ENCODE measurements at regions not wholly inside any gene's neighbourhood (a gene's known extent, or its start where the extent isn't known, plus 50 kb on each side); places are given as distances from the start of the nearest gene placed in this dataset.

DNA sequence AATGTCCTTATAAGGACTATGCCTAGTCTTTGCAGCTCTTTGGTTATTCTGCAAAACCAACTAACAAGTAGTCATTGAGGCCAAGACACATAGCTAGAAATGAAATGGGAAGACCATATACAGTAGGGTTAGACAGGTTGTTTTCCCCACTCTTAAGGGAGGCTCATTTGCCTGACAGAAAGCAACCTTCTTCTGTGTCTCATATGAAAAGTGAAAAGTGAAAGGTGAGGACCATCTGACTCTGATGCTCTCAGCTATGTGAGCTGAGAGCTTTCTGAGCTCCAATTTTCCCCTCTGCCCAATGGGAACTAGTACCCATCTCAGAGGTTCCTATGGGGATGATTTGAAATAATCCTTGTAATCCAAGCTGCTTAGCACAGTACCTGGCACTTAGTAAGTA, 142.0 kb upstream of the BDNF start:
- TF ChIP-seq MYC (IDR thresholded peaks at IDR 0.05; ENCODE audit: low read depth, low read length) (no peak), POLR2A (IDR thresholded peaks at IDR 0.05; ENCODE audit: extremely low read depth, insufficient read length) (no peak)
- TF ChIP-seq, protein P1, sequence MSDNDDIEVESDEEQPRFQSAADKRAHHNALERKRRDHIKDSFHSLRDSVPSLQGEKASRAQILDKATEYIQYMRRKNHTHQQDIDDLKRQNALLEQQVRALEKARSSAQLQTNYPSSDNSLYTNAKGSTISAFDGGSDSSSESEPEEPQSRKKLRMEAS (IDR thresholded peaks at IDR 0.05; ENCODE audit: low read depth, low read length), result no peak
- TF ChIP-seq, protein P2, sequence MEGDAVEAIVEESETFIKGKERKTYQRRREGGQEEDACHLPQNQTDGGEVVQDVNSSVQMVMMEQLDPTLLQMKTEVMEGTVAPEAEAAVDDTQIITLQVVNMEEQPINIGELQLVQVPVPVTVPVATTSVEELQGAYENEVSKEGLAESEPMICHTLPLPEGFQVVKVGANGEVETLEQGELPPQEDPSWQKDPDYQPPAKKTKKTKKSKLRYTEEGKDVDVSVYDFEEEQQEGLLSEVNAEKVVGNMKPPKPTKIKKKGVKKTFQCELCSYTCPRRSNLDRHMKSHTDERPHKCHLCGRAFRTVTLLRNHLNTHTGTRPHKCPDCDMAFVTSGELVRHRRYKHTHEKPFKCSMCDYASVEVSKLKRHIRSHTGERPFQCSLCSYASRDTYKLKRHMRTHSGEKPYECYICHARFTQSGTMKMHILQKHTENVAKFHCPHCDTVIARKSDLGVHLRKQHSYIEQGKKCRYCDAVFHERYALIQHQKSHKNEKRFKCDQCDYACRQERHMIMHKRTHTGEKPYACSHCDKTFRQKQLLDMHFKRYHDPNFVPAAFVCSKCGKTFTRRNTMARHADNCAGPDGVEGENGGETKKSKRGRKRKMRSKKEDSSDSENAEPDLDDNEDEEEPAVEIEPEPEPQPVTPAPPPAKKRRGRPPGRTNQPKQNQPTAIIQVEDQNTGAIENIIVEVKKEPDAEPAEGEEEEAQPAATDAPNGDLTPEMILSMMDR (IDR thresholded peaks at IDR 0.05; ENCODE audit: low read depth, low read length), result no peak
- no peak overlapping the region for H3K4me3 ChIP-seq (ENCODE audit: low read depth, low read length)
- no peak for DNase-seq (ENCODE audit: low read depth)

DNA sequence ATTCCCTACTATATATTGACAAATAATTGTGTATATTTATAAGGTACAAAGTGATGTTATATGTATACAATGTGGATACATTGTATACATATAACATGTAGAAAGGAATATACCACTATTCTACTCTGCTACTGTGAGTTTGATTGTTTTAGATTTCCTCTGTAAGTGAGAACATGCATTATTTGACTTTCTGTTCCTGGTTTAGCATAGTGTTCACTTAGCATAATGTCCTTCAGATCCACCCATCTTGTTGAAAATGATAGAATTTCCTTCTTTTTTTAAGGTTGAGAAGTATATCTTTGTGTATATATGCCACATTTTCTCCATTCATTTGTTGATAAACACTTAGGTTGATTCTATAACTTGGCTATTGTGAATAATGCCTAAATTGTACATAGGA, 140.8 kb upstream of the BDNF start:
- no peak for TF ChIP-seq MYC (IDR thresholded peaks at IDR 0.05; ENCODE audit: low read depth, low read length)
- TF ChIP-seq POLR2A (IDR thresholded peaks at IDR 0.05; ENCODE audit: extremely low read depth, insufficient read length), result no peak
- TF ChIP-seq, protein P1 (IDR thresholded peaks at IDR 0.05; ENCODE audit: low read depth, low read length), result no peak
- TF ChIP-seq, protein P2 (IDR thresholded peaks at IDR 0.05; ENCODE audit: low read depth, low read length), result no peak
- no peak for DNase-seq (ENCODE audit: low read depth)
- H3K4me3 ChIP-seq (ENCODE audit: low read depth, low read length), result no peak overlapping the region

DNA sequence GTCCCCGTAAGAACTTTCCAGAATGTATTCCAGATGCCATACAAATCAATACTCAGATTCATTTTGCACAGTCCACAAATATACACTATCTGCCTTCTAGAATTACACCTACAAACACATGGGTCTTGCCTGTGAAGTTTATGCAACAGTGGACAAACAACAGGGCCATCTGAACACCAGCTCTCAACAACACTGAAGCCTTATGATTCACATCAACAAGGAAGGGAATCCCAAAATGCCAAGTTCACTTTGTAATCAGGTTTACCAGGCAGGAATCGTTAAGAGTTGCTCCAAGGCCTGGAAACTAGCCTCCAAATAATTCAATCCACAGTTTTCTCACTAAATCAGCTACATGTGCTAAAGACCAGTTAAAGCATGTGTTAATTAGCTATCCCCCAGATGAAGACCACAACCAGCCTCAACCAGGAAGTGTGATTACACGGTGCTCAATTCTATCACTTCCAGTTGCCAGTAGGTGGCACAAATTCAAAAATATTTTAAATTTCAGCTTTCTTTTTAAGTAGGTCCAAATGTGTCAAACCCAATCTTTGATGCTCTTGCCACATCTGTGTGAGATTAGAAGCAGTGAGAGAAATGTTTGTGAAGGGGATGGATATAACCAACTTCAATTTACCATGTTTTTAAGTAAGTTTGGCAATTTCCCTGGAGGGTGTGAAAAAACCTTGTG, 139.1 kb upstream of the BDNF start:
- H3K4me3 ChIP-seq (ENCODE audit: low read depth, low read length), result no peak overlapping the region
- no peak for TF ChIP-seq MYC (IDR thresholded peaks at IDR 0.05; ENCODE audit: low read depth, low read length)
- TF ChIP-seq, protein P2 (IDR thresholded peaks at IDR 0.05; ENCODE audit: low read depth, low read length), result peak; percentile 34
- DNase-seq (ENCODE audit: low read depth), result peak; percentile 41

DNA sequence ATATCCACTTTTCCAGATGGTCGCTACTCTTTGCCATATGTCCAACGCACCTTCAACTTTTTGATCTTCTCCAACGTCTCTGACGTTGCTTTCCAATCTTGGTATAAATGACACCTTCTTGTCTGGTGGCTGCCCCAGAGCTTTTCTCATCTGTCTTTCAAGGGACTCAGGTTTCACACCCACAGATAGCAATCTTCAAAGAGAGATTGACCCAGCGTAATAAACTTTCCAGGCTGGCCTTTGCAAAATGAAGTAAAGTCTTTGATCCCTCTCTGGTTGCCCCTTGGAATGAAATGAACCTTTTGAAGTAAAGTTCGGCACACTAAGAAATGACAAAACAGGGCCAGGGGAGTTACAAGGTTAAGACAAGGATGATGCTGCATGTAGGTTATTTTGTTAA, 138.4 kb upstream of the BDNF start:
- TF ChIP-seq, protein P1 (IDR thresholded peaks at IDR 0.05; ENCODE audit: low read depth, low read length), result no peak
- TF ChIP-seq POLR2A (IDR thresholded peaks at IDR 0.05; ENCODE audit: extremely low read depth, insufficient read length), result no peak
- TF ChIP-seq, protein P2 (IDR thresholded peaks at IDR 0.05; ENCODE audit: low read depth, low read length), result no peak
- TF ChIP-seq MYC (IDR thresholded peaks at IDR 0.05; ENCODE audit: low read depth, low read length), result no peak
- DNase-seq (ENCODE audit: low read depth), result no peak
- H3K4me3 ChIP-seq (ENCODE audit: low read depth, low read length), result no peak overlapping the region

DNA sequence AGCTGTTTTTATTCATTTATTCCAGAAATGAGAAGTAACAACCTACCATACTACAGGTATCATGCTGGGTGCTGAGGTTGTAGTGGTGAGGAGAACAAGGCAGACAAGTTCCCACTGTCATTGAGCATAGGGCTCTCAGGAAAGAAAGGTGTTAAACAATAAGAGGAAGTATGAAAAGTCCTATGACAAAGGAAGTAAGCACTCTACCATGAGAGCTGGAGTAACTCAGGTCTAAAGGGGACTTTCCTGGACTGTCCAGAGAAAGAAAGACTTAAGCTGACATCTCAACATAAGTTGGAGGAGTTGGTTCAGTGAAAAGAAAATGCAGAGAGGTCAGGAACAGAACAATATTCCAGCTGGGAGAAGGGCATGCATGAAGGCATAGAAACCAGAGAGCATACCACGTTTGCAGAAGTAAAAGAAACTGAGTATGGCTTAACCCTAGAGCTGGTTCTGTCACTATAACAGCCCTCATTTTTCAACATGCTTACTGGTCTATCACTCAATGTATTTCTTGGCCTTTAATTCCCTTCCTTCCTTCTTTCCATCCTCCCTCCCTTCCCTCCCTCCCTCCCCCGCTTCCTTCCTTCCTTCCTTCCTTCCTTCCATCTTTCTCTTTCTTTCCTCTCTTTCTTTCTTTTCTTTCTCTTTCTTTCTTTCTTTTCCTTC, 137.8 kb upstream of the BDNF start:
- peak; percentile 2 for DNase-seq (ENCODE audit: low read depth)
- TF ChIP-seq, protein P1 (IDR thresholded peaks at IDR 0.05; ENCODE audit: low read depth, low read length), result no peak
- TF ChIP-seq MYC (IDR thresholded peaks at IDR 0.05; ENCODE audit: low read depth, low read length) (no peak), POLR2A (IDR thresholded peaks at IDR 0.05; ENCODE audit: extremely low read depth, insufficient read length) (no peak)
- TF ChIP-seq, protein P2 (IDR thresholded peaks at IDR 0.05; ENCODE audit: low read depth, low read length), result no peak
- H3K4me3 ChIP-seq (ENCODE audit: low read depth, low read length), result no peak overlapping the region

All from NB4 (cell line).